ENCODE measurements at regions not wholly inside any gene's neighbourhood (a gene's known extent, or its start where the extent isn't known, plus 50 kb on each side); places are given as distances from the start of the nearest gene placed in this dataset.

- DNase-seq (ENCODE audit: low read depth), result no peak
- no peak overlapping the region for H3K4me3 ChIP-seq (replicated peaks; ENCODE audit: low read depth, low read length)
- no peak for TF ChIP-seq CTCF (IDR thresholded peaks at IDR 0.05; ENCODE audit: low read length, missing control alignments)
Measured at GRCh38 chr9:86653466-86653865, 293.8 kb downstream of the GAS1 start.

GRCh38 chr9:86652736-86653135, 294.6 kb downstream of the GAS1 start:
- DNase-seq (ENCODE audit: low read depth), result no peak
- H3K4me3 ChIP-seq (replicated peaks; ENCODE audit: low read depth, low read length), result no peak overlapping the region

GRCh38 chr9:86649913-86650312, 295.7 kb upstream of the TUT7 start:
- TF ChIP-seq CTCF (IDR thresholded peaks at IDR 0.05; ENCODE audit: low read length, missing control alignments), result no peak
- no peak overlapping the region for H3K4me3 ChIP-seq (replicated peaks; ENCODE audit: low read depth, low read length)
- no peak for DNase-seq (ENCODE audit: low read depth)

More at GRCh38 chr9:86652736-86653135, 294.6 kb downstream of the GAS1 start:
- no peak for TF ChIP-seq CTCF (IDR thresholded peaks at IDR 0.05; ENCODE audit: low read length, missing control alignments)

GRCh38 chr9:86648828-86649170, 294.6 kb upstream of the TUT7 start:
- no peak overlapping the region for H3K4me3 ChIP-seq (replicated peaks; ENCODE audit: low read depth, low read length)
- DNase-seq (ENCODE audit: low read depth), result no peak
- no peak for TF ChIP-seq CTCF (IDR thresholded peaks at IDR 0.05; ENCODE audit: low read length, missing control alignments)

GRCh38 chr9:86648156-86648827, 294.1 kb upstream of the TUT7 start:
- no peak for DNase-seq (ENCODE audit: low read depth)
- H3K4me3 ChIP-seq (replicated peaks; ENCODE audit: low read depth, low read length), result no peak overlapping the region
- TF ChIP-seq CTCF (IDR thresholded peaks at IDR 0.05; ENCODE audit: low read length, missing control alignments), result no peak

GRCh38 chr9:86645303-86645702, 291.1 kb upstream of the TUT7 start:
- no peak for TF ChIP-seq CTCF (IDR thresholded peaks at IDR 0.05; ENCODE audit: low read length, missing control alignments)
- H3K4me3 ChIP-seq (replicated peaks; ENCODE audit: low read depth, low read length), result no peak overlapping the region
- no peak for DNase-seq (ENCODE audit: low read depth)

GRCh38 chr9:86644675-86645034, 290.4 kb upstream of the TUT7 start:
- no peak for TF ChIP-seq CTCF (IDR thresholded peaks at IDR 0.05; ENCODE audit: low read length, missing control alignments)
- H3K4me3 ChIP-seq (replicated peaks; ENCODE audit: low read depth, low read length), result no peak overlapping the region
- DNase-seq (ENCODE audit: low read depth), result no peak

Measured in fibroblast of pulmonary artery (primary cell).